ENCODE measurements at regions not wholly inside any gene's neighbourhood (a gene's known extent, or its start where the extent isn't known, plus 50 kb on each side); places are given as distances from the start of the nearest gene placed in this dataset.

- Mint-ChIP-seq H3K9me3 (no peaks in the 10 kb centered on the region), H3K4me1 (ENCODE audit: unreplicated experiment) (peaks cover 13% of the 10 kb centered on the region), H3K27me3 (no peaks in the 10 kb centered on the region), H3K36me3 (no peaks in the 10 kb centered on the region), H3K4me3 (no peak overlapping the region), H3K27ac (no peak overlapping the region)
- no peak for DNase-seq (ENCODE audit: extremely low spot score, unreplicated experiment)
- TF ChIP-seq, protein P1, sequence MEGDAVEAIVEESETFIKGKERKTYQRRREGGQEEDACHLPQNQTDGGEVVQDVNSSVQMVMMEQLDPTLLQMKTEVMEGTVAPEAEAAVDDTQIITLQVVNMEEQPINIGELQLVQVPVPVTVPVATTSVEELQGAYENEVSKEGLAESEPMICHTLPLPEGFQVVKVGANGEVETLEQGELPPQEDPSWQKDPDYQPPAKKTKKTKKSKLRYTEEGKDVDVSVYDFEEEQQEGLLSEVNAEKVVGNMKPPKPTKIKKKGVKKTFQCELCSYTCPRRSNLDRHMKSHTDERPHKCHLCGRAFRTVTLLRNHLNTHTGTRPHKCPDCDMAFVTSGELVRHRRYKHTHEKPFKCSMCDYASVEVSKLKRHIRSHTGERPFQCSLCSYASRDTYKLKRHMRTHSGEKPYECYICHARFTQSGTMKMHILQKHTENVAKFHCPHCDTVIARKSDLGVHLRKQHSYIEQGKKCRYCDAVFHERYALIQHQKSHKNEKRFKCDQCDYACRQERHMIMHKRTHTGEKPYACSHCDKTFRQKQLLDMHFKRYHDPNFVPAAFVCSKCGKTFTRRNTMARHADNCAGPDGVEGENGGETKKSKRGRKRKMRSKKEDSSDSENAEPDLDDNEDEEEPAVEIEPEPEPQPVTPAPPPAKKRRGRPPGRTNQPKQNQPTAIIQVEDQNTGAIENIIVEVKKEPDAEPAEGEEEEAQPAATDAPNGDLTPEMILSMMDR (conservative IDR thresholded peaks at IDR 0.05) = no peak
Observed at GRCh38 chr5:6909901-6910300, 196.7 kb downstream of the TENT4A start.

GRCh38 chr5:6910950-6911349 lies 197.7 kb downstream of the TENT4A start:
- Mint-ChIP-seq H3K4me3 (no peak overlapping the region), H3K27me3 (no peaks in the 10 kb centered on the region), H3K36me3 (no peaks in the 10 kb centered on the region), H3K27ac (no peak overlapping the region), H3K4me1 (ENCODE audit: unreplicated experiment) (peaks cover 10% of the 10 kb centered on the region), H3K9me3 (no peaks in the 10 kb centered on the region)
- DNase-seq (ENCODE audit: extremely low spot score, unreplicated experiment) = no peak
- TF ChIP-seq, protein P1 (conservative IDR thresholded peaks at IDR 0.05) = no peak

- H3K27me3 Mint-ChIP-seq = no peaks in the 10 kb centered on the region
- DNase-seq (ENCODE audit: extremely low spot score, unreplicated experiment) = no peak
- H3K4me1 Mint-ChIP-seq (ENCODE audit: unreplicated experiment) = no peaks in the 10 kb centered on the region
- no peaks in the 10 kb centered on the region for H3K36me3 Mint-ChIP-seq
- TF ChIP-seq, protein P1 (conservative IDR thresholded peaks at IDR 0.05) = no peak
- H3K4me3 Mint-ChIP-seq = no peak overlapping the region
- peaks cover 6% of the 10 kb centered on the region for H3K9me3 Mint-ChIP-seq
- no peak overlapping the region for H3K27ac Mint-ChIP-seq
Observed at GRCh38 chr5:6914347-6914746, 201.1 kb downstream of the TENT4A start.

DNA sequence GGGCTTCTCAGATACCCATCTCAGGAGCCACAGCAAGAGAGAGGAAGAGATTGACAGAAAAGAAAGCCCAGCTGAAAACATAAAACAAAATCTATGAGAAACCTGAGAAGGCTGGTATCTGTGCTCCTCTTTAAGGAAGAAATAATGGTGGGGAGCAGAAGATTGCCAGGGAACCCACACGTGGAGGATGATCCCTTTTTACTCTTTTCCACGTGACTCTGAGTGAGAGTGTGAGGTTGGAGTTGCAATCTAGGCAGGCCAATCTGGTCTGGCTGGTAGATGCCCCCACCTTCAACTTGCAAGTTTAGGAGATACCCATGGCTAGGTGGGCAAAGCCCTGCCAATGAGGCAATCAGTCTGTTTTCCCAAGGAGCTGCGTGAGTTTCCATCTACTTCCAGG lies 202.3 kb downstream of the TENT4A start:
- Mint-ChIP-seq H3K4me3 (no peak overlapping the region), H3K4me1 (ENCODE audit: unreplicated experiment) (no peaks in the 10 kb centered on the region), H3K36me3 (no peaks in the 10 kb centered on the region), H3K9me3 (peaks cover 6% of the 10 kb centered on the region), H3K27me3 (no peaks in the 10 kb centered on the region), H3K27ac (no peak overlapping the region)
- TF ChIP-seq, protein P1 (conservative IDR thresholded peaks at IDR 0.05) = no peak
- no peak for DNase-seq (ENCODE audit: extremely low spot score, unreplicated experiment)

DNA sequence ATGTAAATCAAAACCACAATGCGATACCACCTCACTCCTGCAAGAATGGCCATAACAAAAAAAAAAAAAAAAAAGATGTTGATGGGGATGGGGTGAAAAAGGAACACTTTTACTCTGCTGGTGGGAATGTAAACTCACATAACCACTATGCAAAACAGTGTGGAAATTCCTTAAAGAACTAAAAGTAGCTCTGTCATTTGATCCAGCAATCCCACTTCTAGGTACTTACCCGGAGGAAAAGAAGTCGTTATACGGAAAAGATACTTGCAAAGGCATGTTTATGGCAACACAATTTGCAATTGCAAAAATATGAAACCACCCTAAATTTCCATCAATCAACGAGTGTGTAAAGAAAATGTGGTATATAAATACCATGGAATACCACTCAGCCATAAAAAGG lies 205.0 kb downstream of the TENT4A start:
- Mint-ChIP-seq H3K4me1 (ENCODE audit: unreplicated experiment) (no peaks in the 10 kb centered on the region), H3K9me3 (peaks cover 6% of the 10 kb centered on the region), H3K27ac (no peak overlapping the region), H3K4me3 (no peak overlapping the region), H3K36me3 (no peaks in the 10 kb centered on the region), H3K27me3 (no peaks in the 10 kb centered on the region)
- TF ChIP-seq, protein P1 (conservative IDR thresholded peaks at IDR 0.05) = no peak
- no peak for DNase-seq (ENCODE audit: extremely low spot score, unreplicated experiment)

DNA sequence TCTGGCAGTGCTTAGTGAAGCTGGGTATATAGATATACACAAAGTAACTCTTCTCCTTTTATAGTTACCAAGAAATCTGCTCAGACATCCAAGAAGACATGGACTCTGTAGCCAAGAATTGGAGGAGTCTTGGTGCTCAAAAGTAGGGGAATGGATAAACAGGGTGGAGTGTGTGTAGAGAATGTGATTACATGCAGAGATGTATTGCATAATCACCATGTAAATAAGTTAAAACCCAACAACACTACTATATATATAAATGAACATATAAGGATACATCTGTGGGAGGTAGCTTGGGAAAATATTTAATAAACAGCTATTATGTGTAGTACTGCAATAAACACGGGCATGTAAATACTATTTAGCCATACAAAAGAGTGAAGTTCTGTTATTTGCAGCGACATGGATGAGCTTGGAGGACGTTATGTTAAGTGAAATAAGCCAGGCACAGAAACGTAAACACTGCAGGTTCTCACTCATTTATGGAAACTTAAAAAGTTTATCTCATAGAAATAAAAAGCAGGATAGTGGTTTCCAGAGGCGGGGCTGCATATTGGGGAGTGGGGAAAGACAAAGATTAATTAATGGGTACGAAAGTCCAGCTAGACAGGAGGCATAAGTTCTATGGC lies 207.5 kb downstream of the TENT4A start:
- H3K27ac Mint-ChIP-seq = no peak overlapping the region
- no peaks in the 10 kb centered on the region for H3K4me1 Mint-ChIP-seq (ENCODE audit: unreplicated experiment)
- H3K27me3 Mint-ChIP-seq = no peaks in the 10 kb centered on the region
- no peaks in the 10 kb centered on the region for H3K36me3 Mint-ChIP-seq
- TF ChIP-seq, protein P1 (conservative IDR thresholded peaks at IDR 0.05) = no peak
- no peak overlapping the region for H3K4me3 Mint-ChIP-seq
- H3K9me3 Mint-ChIP-seq = peaks cover 6% of the 10 kb centered on the region
- DNase-seq (ENCODE audit: extremely low spot score, unreplicated experiment) = no peak

Data from type B pancreatic cell (in vitro differentiated cells).